SK-N-SH (cell line): ENCODE measurements at regions not wholly inside any gene's neighbourhood (a gene's known extent, or its start where the extent isn't known, plus 50 kb on each side); places are given as distances from the start of the nearest gene placed in this dataset.

Experiments
- CTCF ChIA-PET: fragments of 300-600, 350-600 bp; formaldehyde crosslinking; extraction: SDS; loops from one replicate; lab custom pipeline; 2021; lab: Yijun Ruan, JAX
- POLR2A ChIA-PET: fragments of 350-600 bp; sonication (Branson Sonifier 250); formaldehyde crosslinking; extraction: SDS; loops from one replicate; lab custom pipeline; 2020; ENCODE audit warnings: antibody characterized with exemption, inconsistent platforms; lab: Yijun Ruan, JAX
- DNase-seq: peaks from one replicate; pipeline ENCODE4 v3.0.0; 2012
- H2AFZ ChIP-seq: fragments of 200-600 bp; sonication (generic); 2 replicates; pipeline ENCODE4 v1.8.1; 2016; ENCODE audit warnings: antibody characterized with exemption, mild to moderate bottlenecking, low read depth
- H3F3A ChIP-seq: fragments of 200-600 bp; sonication (generic); replicated peaks from 2 replicates; pipeline ENCODE3; 2016; ENCODE audit warnings: antibody characterized with exemption, mild to moderate bottlenecking; ENCODE audit not compliant: insufficient read depth
- H3K27ac ChIP-seq, 2 experiments: fragments of 200-500 bp in 1 of 2; fragments of 200-600 bp in 1 of 2; sonication (Bioruptor generic) in 1 of 2; sonication (generic), shearing (Covaris generic) in 1 of 2; 2 replicates each; pipeline versions ENCODE4 v1.5.1 to v1.6.1; 2014 to 2016; ENCODE audit warnings: low read depth in 2 of 2, inconsistent platforms in 1 of 2, low read length in 1 of 2, mild to moderate bottlenecking in 1 of 2, mixed read lengths in 1 of 2
- H3K27me3 ChIP-seq: fragments of 200-600 bp; sonication (generic), shearing (Covaris generic); 2 replicates; pipeline ENCODE4 v1.6.1; 2016; ENCODE audit warnings: mixed run types; ENCODE audit not compliant: insufficient read depth
- H3K36me3 ChIP-seq, 2 experiments: fragments of 200-500 bp in 1 of 2; fragments of 200-600 bp in 1 of 2; sonication (Bioruptor generic) in 1 of 2; sonication (generic) in 1 of 2; replicated peaks in 1 of 2; 2 replicates each; pipeline versions ENCODE3 to v1.5.1; 2014 to 2016; ENCODE audit warnings: low read length in 1 of 2, mild to moderate bottlenecking in 1 of 2; ENCODE audit not compliant: insufficient read depth in 2 of 2, control insufficient read depth in 1 of 2
- H3K4me1 ChIP-seq, 2 experiments: fragments of 200-500 bp in 1 of 2; fragments of 200-600 bp in 1 of 2; sonication (Bioruptor generic) in 1 of 2; sonication (generic), shearing (Covaris generic) in 1 of 2; 2 replicates each; pipeline versions ENCODE4 v1.5.1 to v1.6.1; 2014 to 2016; ENCODE audit warnings: low read depth in 1 of 2, low read length in 1 of 2, mixed run types in 1 of 2; ENCODE audit not compliant: insufficient read depth in 2 of 2, control insufficient read depth in 1 of 2
- H3K4me2 ChIP-seq: fragments of 200-600 bp; sonication (generic), shearing (Covaris generic); 2 replicates; pipeline ENCODE4 v1.6.1; 2017; ENCODE audit warnings: mixed run types
- H3K4me3 ChIP-seq, 2 experiments: fragments of 200-500 bp in 1 of 2; fragments of 200-600 bp in 1 of 2; sonication (Bioruptor generic) in 1 of 2; sonication (generic), shearing (Covaris generic) in 1 of 2; 2 replicates each; pipeline versions ENCODE4 v1.5.1 to v1.8.1; 2014 to 2016; ENCODE audit warnings: low read depth in 2 of 2, inconsistent platforms in 1 of 2, low read length in 1 of 2, mild to moderate bottlenecking in 1 of 2, mixed read lengths in 1 of 2, moderate library complexity in 1 of 2
- H3K79me2 ChIP-seq: fragments of 200-600 bp; sonication (generic); 2 replicates; pipeline ENCODE4 v1.8.1; 2017; ENCODE audit warnings: mild to moderate bottlenecking; ENCODE audit not compliant: insufficient read depth
- H3K9ac ChIP-seq: fragments of 200-600 bp; sonication (generic); 2 replicates; pipeline ENCODE4 v1.6.1; 2017; ENCODE audit warnings: mixed run types
- H3K9me2 ChIP-seq: fragments of 200-600 bp; sonication (generic); 2 replicates; pipeline ENCODE4 v1.6.1; 2017; ENCODE audit warnings: mixed run types
- H3K9me3 ChIP-seq: fragments of 200-600 bp; sonication (generic); 2 replicates; pipeline ENCODE4 v1.6.1; 2017; ENCODE audit warnings: mixed run types, mild to moderate bottlenecking, moderate library complexity
- H4K20me1 ChIP-seq: fragments of 200-600 bp; sonication (generic); 2 replicates; pipeline ENCODE4 v1.6.1; 2017; ENCODE audit warnings: mild to moderate bottlenecking, mixed run types; ENCODE audit not compliant: insufficient read depth
- ELF1 ChIP-seq: IDR thresholded peaks from 2 replicates; pipeline ENCODE4 v1.4.0; 2012
- EP300 ChIP-seq, 2 experiments: IDR thresholded peaks; 2 replicates each; pipeline versions ENCODE4 v1.4.0 to v1.6.1; 2012; ENCODE audit warnings: borderline replicate concordance in 1 of 2, low read depth in 1 of 2, low read length in 1 of 2
- GABPA ChIP-seq: IDR thresholded peaks from 2 replicates; pipeline ENCODE4 v1.4.0; 2012; ENCODE audit warnings: low read depth, mild to moderate bottlenecking
- GATA2 ChIP-seq: sonication (generic); formaldehyde crosslinking; IDR thresholded peaks from 2 replicates; pipeline ENCODE4 v1.5.0; 2020; ENCODE audit warnings: mild to moderate bottlenecking, missing genetic modification reagents
- JUND ChIP-seq: IDR thresholded peaks from 2 replicates; pipeline ENCODE4 v1.4.0; 2012
- MAX ChIP-seq: IDR thresholded peaks from 2 replicates; pipeline ENCODE4 v1.4.0; 2012; ENCODE audit warnings: low read depth
- NFIC ChIP-seq: IDR thresholded peaks from 2 replicates; pipeline ENCODE4 v1.4.0; 2012; ENCODE audit warnings: borderline replicate concordance
- NRF1 ChIP-seq: IDR thresholded peaks from 2 replicates; pipeline ENCODE4 v1.6.1; 2012; ENCODE audit warnings: low read depth, mild to moderate bottlenecking, low read length
- PBX3 ChIP-seq: IDR thresholded peaks from 2 replicates; pipeline ENCODE4; 2012
- POLR2AphosphoS5 ChIP-seq: IDR thresholded peaks from 2 replicates; pipeline ENCODE4 v1.6.1; 2012; ENCODE audit warnings: low read depth, low read length
- RAD21 ChIP-seq: IDR thresholded peaks from 2 replicates; pipeline ENCODE4 v1.6.1; 2012; ENCODE audit warnings: mild to moderate bottlenecking, low read length
- RCOR1 ChIP-seq: fragments of 150-350 bp; IDR thresholded peaks from 2 replicates; pipeline ENCODE4 v1.6.1; 2017; ENCODE audit warnings: antibody characterized with exemption, low read length
- RFX5 ChIP-seq: IDR thresholded peaks from 2 replicates; pipeline ENCODE4 v1.6.1; 2012; ENCODE audit warnings: mild to moderate bottlenecking, improper control_type of control experiment, low read length
- RXRA ChIP-seq: IDR thresholded peaks from 2 replicates; pipeline ENCODE4 v1.4.0; 2012; ENCODE audit warnings: low read depth, mild to moderate bottlenecking, borderline replicate concordance
- SIN3A ChIP-seq: IDR thresholded peaks from 2 replicates; pipeline ENCODE4 v1.6.1; 2012; ENCODE audit warnings: low read depth, mild to moderate bottlenecking, low read length, moderate library complexity, borderline replicate concordance
- SMC3 ChIP-seq: IDR thresholded peaks from 2 replicates; pipeline ENCODE4 v1.6.1; 2012; ENCODE audit warnings: low read depth, low read length, improper control_type of control experiment
- TAF1 ChIP-seq: IDR thresholded peaks from 2 replicates; pipeline ENCODE4 v1.6.1; 2012; ENCODE audit warnings: low read depth, mild to moderate bottlenecking, low read length, moderate library complexity, borderline replicate concordance
- YY1 ChIP-seq: IDR thresholded peaks from 2 replicates; pipeline ENCODE4 v1.4.0; 2012; ENCODE audit warnings: low read depth, mild to moderate bottlenecking
- ZBTB33 ChIP-seq: IDR thresholded peaks from 2 replicates; pipeline ENCODE4 v1.4.0; 2012; ENCODE audit warnings: low read depth, borderline replicate concordance
- WGBS: methylation state at CpG from one replicate; pipeline ENCODE4 v1.1.6; 2017; ENCODE audit warnings: low lambda C conversion rate; 5-methylcytosine and 5-hydroxymethylcytosine counted together
- TF ChIP-seq, protein P1 (sequence below): IDR thresholded peaks from 2 replicates; pipeline ENCODE4 v1.4.0; 2012; ENCODE audit warnings: low read depth, borderline replicate concordance

GRCh38 chr2:196537311-196537710, 102.2 kb upstream of the CCDC150 start:
- Histone ChIP-seq H3K4me3 (no peak overlapping the region), H3F3A (no peaks in the 10 kb centered on the region), H3K9me2 (no peaks in the 10 kb centered on the region), H3K79me2 (no peaks in the 10 kb centered on the region; the same call in 1 of the 2 replicates), H3K9me3 (no peaks in the 10 kb centered on the region), H2AFZ (no peak overlapping the region), H3K27me3 (no peaks in the 10 kb centered on the region), H3K9ac (no peak overlapping the region), H3K4me2 (no peak overlapping the region), H3K27ac (no peak overlapping the region), H3K36me3 (no peaks in the 10 kb centered on the region), H4K20me1 (no peaks in the 10 kb centered on the region), H3K4me1 (peaks cover 0 to 5% of the 10 kb centered on the region in 2 experiments; a peak in 2 of 4 replicates)
- DNase-seq = no peak
- CTCF ChIA-PET = interaction anchor here (1.3 to 2.0 kb wide), 2 partner anchors 21 to 55 kb away, joined by 4 to 8 read pairs; no protein-coding TSS in a partner anchor
- POLR2A ChIA-PET = no interaction called here
- 83% methylated on average over 8 of the region's 8 CpGs for WGBS
- TF ChIP-seq ELF1 (no peak), PBX3 (no peak), RCOR1 (no peak), NFIC (no peak), RFX5 (no peak), GABPA (no peak), EP300 (IDR thresholded peaks at IDR 0.05; ENCODE audit: borderline replicate concordance in 1 of 2, low read depth in 1 of 2, low read length in 1 of 2) (no peak), JUND (no peak), SIN3A (no peak), SMC3 (no peak), YY1 (no peak), POLR2AphosphoS5 (no peak), NRF1 (no peak), GATA2 (CRISPR knock-in tag) (no peak), RXRA (no peak), RAD21 (no peak)
- TF ChIP-seq, protein P1, sequence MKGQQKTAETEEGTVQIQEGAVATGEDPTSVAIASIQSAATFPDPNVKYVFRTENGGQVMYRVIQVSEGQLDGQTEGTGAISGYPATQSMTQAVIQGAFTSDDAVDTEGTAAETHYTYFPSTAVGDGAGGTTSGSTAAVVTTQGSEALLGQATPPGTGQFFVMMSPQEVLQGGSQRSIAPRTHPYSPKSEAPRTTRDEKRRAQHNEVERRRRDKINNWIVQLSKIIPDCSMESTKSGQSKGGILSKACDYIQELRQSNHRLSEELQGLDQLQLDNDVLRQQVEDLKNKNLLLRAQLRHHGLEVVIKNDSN = no peak

DNA sequence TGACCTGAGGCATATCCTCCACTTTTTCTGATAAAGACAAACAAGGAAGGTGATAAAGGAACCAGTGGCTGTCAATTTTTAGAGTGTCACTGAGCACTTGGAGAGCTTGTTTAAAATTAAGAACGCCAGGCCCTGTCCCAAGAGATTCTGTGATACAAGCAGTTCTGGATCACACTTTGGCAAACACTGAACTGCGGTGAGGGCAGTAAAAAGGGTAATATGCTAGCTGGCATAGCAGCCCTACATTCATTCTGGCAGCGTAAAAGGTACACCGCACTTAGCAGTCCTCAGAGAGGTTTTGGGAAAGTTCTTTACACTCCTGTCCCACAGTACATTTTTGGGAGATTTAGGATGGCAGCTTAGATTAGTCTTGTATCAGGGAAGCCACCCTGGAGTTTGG, 101.3 kb upstream of the CCDC150 start:
- H3K4me3 ChIP-seq = no peak overlapping the region
- no peaks in the 10 kb centered on the region for H4K20me1 ChIP-seq
- no peaks in the 10 kb centered on the region for H3K27me3 ChIP-seq
- H2AFZ ChIP-seq = no peak overlapping the region
- 87% methylated on average over 4 of the region's 4 CpGs for WGBS
- H3K27ac ChIP-seq = no peak overlapping the region
- H3K9me2 ChIP-seq = no peaks in the 10 kb centered on the region
- no peak overlapping the region for H3K4me2 ChIP-seq
- ChIA-PET POLR2A (no interaction called here), CTCF (interaction anchor here (0.6 to 2.0 kb wide), 2 partner anchors 54 to 106 kb away, joined by 3 to 8 read pairs; no protein-coding TSS in a partner anchor)
- H3K9ac ChIP-seq = no peak overlapping the region
- TF ChIP-seq ZBTB33 = no peak
- TF ChIP-seq GATA2 (CRISPR knock-in tag) = no peak
- no peak for TF ChIP-seq RCOR1
- TF ChIP-seq TAF1 = no peak
- TF ChIP-seq MAX = no peak
- H3F3A ChIP-seq = no peaks in the 10 kb centered on the region
- no peaks in the 10 kb centered on the region for H3K9me3 ChIP-seq
- H3K36me3 ChIP-seq = no peaks in the 10 kb centered on the region
- no peak for DNase-seq
- peaks cover 0 to 5% of the 10 kb centered on the region in 2 experiments; a peak in 2 of 4 replicates for H3K4me1 ChIP-seq
- no peaks in the 10 kb centered on the region for H3K79me2 ChIP-seq
